ENCODE measurements at regions not wholly inside any gene's neighbourhood (a gene's known extent, or its start where the extent isn't known, plus 50 kb on each side); places are given as distances from the start of the nearest gene placed in this dataset.

DNA sequence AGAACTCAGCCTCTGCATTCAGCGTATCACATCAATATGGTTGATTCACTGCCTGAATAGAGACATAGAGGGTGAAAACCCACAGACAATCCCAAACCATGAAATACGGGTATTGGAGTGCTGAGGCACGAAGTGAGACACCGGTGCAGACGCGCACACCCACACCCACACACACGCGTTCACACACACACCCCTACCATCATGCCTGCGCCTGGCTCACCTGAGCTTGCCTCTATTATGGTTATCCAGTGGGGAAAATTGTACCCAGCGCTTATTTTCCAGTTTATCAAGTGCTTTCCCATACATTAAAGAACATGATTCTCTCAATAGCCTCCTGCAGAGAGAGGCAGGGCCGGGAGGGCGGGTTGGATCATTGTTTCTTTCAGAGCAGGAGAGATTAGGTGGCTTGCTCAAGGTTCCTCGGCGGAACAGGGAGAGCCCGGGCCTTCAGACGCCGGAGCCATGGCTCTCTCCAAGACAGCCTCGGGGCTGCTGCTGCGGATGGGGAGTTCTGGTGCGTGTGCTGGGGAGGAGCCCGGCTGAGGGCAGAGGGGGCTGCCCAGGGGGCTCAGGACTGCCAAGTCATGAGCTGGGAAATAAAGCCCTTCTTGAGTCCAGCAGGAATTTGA, 78.9 kb upstream of the THY1 start:
- no peak for TF ChIP-seq ZNF70 (CRISPR knock-in tag; IDR thresholded peaks at IDR 0.05)
- TF ChIP-seq, protein P1, sequence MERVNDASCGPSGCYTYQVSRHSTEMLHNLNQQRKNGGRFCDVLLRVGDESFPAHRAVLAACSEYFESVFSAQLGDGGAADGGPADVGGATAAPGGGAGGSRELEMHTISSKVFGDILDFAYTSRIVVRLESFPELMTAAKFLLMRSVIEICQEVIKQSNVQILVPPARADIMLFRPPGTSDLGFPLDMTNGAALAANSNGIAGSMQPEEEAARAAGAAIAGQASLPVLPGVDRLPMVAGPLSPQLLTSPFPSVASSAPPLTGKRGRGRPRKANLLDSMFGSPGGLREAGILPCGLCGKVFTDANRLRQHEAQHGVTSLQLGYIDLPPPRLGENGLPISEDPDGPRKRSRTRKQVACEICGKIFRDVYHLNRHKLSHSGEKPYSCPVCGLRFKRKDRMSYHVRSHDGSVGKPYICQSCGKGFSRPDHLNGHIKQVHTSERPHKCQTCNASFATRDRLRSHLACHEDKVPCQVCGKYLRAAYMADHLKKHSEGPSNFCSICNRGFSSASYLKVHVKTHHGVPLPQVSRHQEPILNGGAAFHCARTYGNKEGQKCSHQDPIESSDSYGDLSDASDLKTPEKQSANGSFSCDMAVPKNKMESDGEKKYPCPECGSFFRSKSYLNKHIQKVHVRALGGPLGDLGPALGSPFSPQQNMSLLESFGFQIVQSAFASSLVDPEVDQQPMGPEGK (CRISPR knock-in tag; IDR thresholded peaks at IDR 0.05; ENCODE audit: borderline replicate concordance), result no peak
- no peak for TF ChIP-seq GLIS3 (CRISPR knock-in tag; IDR thresholded peaks at IDR 0.05)
- no peak for TF ChIP-seq RARB (CRISPR knock-in tag; IDR thresholded peaks at IDR 0.05)
- TF ChIP-seq ZFP3 (CRISPR knock-in tag; IDR thresholded peaks at IDR 0.05), result no peak
- TF ChIP-seq ZNF8 (CRISPR knock-in tag; IDR thresholded peaks at IDR 0.05), result no peak
- TF ChIP-seq, protein P2, sequence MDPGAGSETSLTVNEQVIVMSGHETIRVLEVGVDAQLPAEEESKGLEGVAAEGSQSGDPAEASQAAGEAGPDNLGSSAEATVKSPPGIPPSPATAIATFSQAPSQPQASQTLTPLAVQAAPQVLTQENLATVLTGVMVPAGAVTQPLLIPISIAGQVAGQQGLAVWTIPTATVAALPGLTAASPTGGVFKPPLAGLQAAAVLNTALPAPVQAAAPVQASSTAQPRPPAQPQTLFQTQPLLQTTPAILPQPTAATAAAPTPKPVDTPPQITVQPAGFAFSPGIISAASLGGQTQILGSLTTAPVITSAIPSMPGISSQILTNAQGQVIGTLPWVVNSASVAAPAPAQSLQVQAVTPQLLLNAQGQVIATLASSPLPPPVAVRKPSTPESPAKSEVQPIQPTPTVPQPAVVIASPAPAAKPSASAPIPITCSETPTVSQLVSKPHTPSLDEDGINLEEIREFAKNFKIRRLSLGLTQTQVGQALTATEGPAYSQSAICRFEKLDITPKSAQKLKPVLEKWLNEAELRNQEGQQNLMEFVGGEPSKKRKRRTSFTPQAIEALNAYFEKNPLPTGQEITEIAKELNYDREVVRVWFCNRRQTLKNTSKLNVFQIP (CRISPR knock-in tag; IDR thresholded peaks at IDR 0.05; ENCODE audit: borderline replicate concordance, low read depth), result no peak
- TF ChIP-seq, protein P3, sequence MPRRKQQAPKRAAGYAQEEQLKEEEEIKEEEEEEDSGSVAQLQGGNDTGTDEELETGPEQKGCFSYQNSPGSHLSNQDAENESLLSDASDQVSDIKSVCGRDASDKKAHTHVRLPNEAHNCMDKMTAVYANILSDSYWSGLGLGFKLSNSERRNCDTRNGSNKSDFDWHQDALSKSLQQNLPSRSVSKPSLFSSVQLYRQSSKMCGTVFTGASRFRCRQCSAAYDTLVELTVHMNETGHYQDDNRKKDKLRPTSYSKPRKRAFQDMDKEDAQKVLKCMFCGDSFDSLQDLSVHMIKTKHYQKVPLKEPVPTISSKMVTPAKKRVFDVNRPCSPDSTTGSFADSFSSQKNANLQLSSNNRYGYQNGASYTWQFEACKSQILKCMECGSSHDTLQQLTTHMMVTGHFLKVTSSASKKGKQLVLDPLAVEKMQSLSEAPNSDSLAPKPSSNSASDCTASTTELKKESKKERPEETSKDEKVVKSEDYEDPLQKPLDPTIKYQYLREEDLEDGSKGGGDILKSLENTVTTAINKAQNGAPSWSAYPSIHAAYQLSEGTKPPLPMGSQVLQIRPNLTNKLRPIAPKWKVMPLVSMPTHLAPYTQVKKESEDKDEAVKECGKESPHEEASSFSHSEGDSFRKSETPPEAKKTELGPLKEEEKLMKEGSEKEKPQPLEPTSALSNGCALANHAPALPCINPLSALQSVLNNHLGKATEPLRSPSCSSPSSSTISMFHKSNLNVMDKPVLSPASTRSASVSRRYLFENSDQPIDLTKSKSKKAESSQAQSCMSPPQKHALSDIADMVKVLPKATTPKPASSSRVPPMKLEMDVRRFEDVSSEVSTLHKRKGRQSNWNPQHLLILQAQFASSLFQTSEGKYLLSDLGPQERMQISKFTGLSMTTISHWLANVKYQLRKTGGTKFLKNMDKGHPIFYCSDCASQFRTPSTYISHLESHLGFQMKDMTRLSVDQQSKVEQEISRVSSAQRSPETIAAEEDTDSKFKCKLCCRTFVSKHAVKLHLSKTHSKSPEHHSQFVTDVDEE (CRISPR knock-in tag; IDR thresholded peaks at IDR 0.05), result no peak
- no peak for TF ChIP-seq CSDC2 (CRISPR knock-in tag; IDR thresholded peaks at IDR 0.05)
- TF ChIP-seq PPARA (CRISPR knock-in tag; IDR thresholded peaks at IDR 0.05; ENCODE audit: borderline replicate concordance), result no peak
